Lung (tissue), 11 donors: ENCODE measurements at regions not wholly inside any gene's neighbourhood (a gene's known extent, or its start where the extent isn't known, plus 50 kb on each side); places are given as distances from the start of the nearest gene placed in this dataset.
A peak's percentile ranks its signal among the peaks of the same experiment; 100 is the strongest.
"Not testable (repeated sequence)": the region's sequence is repeated elsewhere in the genome, so short reads cannot be mapped to it uniquely, and the experiment has no call there.

Source experiments
- ATAC-seq: fragments of 200-7000 bp; cut with Tn5 transposase; one replicate; pipeline ENCODE4 v1.9.1; 2020; ENCODE audit warnings: moderate number of reproducible peaks; ENCODE audit not compliant: insufficient read depth, low FRiP score
- DNase-seq, 3 donors: peaks; one replicate each; pipeline ENCODE4 v3.0.0-alpha.2; 2013 to 2017
- H3K27ac ChIP-seq, 2 donors: one replicate each; pipeline ENCODE4 v1.5.1; 2013; ENCODE audit warnings: mild to moderate bottlenecking in 2 of 2, moderate library complexity in 2 of 2, control low read depth in 1 of 2, inconsistent platforms in 1 of 2, low read depth in 1 of 2, low read length in 1 of 2
- H3K27me3 ChIP-seq, 3 donors: one replicate each; pipeline ENCODE4 v1.5.1; 2013; ENCODE audit warnings: low read length in 2 of 3; ENCODE audit not compliant: control insufficient read depth in 3 of 3, insufficient read depth in 3 of 3
- H3K36me3 ChIP-seq, 4 donors: one replicate each; pipeline ENCODE4 v1.5.1; 2013; ENCODE audit warnings: low read length in 4 of 4, mild to moderate bottlenecking in 1 of 4, moderate library complexity in 1 of 4; ENCODE audit not compliant: control insufficient read depth in 4 of 4, insufficient read depth in 4 of 4
- H3K4me1 ChIP-seq, 5 donors: one replicate each; pipeline ENCODE4 v1.5.1; 2013; ENCODE audit warnings: low read length in 5 of 5, mild to moderate bottlenecking in 2 of 5, moderate library complexity in 1 of 5; ENCODE audit not compliant: control insufficient read depth in 5 of 5, insufficient read depth in 5 of 5
- H3K4me3 ChIP-seq: one replicate; pipeline ENCODE4 v1.5.1; 2013; ENCODE audit warnings: mild to moderate bottlenecking, control low read depth, moderate library complexity
- H3K9ac ChIP-seq, 2 donors: one replicate each; pipeline ENCODE4 v1.5.1; 2013; ENCODE audit warnings: low read length in 2 of 2, control low read depth in 1 of 2; ENCODE audit not compliant: insufficient read depth in 1 of 2
- H3K9me3 ChIP-seq, 4 donors: one replicate each; pipeline ENCODE4 v1.5.1; 2013; ENCODE audit warnings: low read length in 3 of 4, mild to moderate bottlenecking in 1 of 4, moderate library complexity in 1 of 4; ENCODE audit not compliant: control insufficient read depth in 4 of 4, insufficient read depth in 3 of 4
- WGBS, 2 donors: extraction: QIAGEN DNeasy Blood & Tissue Kit; methylation state at CpG; one replicate each; pipeline ENCODE4 v1.1.7; 2013; 5-methylcytosine and 5-hydroxymethylcytosine counted together
- TF ChIP-seq, protein P1 (sequence below): IDR thresholded peaks from 2 replicates; pipeline ENCODE4 v1.5.1; 2012; ENCODE audit warnings: mild to moderate bottlenecking; ENCODE audit errors: control extremely low read depth, extremely low read depth
- donor health status: control.
- donor health status: control.
- donor health status: Bipolar disorder and iron deficiency.
- donor health status: healthy.
- donor health status: DM: yes; HTN: yes; CAD: no.

DNA sequence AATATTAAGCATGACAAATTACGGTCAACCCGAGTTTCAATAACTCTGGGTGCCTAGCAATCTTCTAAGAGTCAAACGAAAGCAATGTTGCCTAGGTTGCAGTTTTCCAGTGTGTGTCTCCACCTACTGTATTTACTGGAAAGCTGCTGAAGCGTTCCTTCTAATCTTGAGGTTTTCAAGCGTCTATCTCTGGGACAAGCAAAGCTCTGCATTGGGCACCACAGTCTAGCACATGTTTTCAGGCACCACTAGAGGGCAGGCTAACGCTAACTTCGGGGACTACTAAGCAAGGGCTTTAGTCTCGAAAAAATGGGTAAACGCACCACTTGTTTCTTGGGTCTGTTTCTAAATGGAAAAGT is 82.7 kb upstream of the KIF2A start:
- WGBS, 2 donors: 2% methylated on average over 8 to 9 of the region's 9 CpGs
- H3K9ac ChIP-seq, DNase-seq, H3K36me3 ChIP-seq, H3K27ac ChIP-seq, H3K27me3 ChIP-seq, H3K4me1 ChIP-seq, H3K4me3 ChIP-seq, H3K9me3 ChIP-seq: not testable (repeated sequence)
- peak; percentile 94 for ATAC-seq
- TF ChIP-seq, protein P1, sequence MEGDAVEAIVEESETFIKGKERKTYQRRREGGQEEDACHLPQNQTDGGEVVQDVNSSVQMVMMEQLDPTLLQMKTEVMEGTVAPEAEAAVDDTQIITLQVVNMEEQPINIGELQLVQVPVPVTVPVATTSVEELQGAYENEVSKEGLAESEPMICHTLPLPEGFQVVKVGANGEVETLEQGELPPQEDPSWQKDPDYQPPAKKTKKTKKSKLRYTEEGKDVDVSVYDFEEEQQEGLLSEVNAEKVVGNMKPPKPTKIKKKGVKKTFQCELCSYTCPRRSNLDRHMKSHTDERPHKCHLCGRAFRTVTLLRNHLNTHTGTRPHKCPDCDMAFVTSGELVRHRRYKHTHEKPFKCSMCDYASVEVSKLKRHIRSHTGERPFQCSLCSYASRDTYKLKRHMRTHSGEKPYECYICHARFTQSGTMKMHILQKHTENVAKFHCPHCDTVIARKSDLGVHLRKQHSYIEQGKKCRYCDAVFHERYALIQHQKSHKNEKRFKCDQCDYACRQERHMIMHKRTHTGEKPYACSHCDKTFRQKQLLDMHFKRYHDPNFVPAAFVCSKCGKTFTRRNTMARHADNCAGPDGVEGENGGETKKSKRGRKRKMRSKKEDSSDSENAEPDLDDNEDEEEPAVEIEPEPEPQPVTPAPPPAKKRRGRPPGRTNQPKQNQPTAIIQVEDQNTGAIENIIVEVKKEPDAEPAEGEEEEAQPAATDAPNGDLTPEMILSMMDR: peak; percentile 2

DNA sequence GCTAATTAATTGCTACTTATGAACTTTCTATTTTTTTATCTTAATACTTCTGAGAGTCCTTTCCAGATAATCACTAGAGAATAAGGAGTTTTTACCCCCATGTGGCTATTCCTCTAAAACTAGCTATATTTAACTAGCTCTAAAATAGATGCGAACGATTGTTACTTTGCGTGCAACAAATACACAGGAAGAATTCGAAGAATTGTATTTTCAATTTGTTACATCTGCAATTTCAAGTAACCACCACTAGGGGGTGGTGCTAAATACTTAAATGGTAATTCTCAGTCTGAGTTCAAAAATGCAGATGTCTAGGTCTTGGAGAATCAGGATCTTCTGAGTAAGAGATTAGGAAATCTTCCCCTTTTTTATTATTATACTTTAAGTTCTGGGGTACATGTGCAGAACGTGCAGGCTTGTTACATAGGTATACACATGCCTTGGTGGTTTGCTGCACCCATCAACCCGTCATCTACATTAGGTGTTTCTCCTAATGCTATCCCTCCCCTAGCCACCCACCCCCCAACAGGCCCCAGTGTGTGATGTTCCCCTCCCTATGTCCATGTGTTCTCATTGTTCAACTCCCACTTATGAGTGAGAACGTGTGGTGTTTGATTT is 80.9 kb upstream of the KIF2A start:
- not testable (repeated sequence) for H3K27me3 ChIP-seq, H3K9me3 ChIP-seq, DNase-seq, H3K9ac ChIP-seq, H3K4me3 ChIP-seq, H3K27ac ChIP-seq, ATAC-seq, H3K36me3 ChIP-seq, H3K4me1 ChIP-seq
- 74 to 82% methylated on average over 7 of the region's 7 CpGs for WGBS, 2 donors

DNA sequence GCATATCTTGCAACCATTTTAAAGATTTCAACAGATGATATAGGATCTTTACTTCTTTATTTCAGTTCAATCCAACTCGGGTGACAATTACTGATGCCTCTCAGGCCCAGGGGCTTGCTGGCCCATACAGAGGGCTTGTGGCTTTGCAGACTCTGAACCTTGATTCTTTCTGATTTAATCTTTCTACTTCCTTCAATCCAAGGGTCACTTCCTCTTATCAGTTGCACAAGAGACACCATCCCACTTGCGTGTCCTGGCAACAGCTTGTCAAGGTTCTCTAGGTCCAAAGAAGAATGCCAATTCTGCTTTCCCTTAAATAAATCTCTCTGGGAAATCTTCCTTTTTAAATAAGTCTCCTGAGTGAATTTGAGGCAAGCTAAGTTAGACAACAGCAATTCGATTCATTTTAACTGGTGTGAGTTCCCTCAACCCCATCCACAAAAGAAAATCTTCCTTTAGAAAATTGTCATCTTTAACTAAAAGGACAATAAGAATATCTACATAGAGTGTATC is 75.1 kb upstream of the KIF2A start:
- not testable (repeated sequence) for H3K36me3 ChIP-seq, H3K27me3 ChIP-seq, H3K9ac ChIP-seq, H3K27ac ChIP-seq, DNase-seq, H3K4me3 ChIP-seq, ATAC-seq, H3K4me1 ChIP-seq, H3K9me3 ChIP-seq
- 49 to 58% methylated on average over 3 of the region's 3 CpGs for WGBS, 2 donors

DNA sequence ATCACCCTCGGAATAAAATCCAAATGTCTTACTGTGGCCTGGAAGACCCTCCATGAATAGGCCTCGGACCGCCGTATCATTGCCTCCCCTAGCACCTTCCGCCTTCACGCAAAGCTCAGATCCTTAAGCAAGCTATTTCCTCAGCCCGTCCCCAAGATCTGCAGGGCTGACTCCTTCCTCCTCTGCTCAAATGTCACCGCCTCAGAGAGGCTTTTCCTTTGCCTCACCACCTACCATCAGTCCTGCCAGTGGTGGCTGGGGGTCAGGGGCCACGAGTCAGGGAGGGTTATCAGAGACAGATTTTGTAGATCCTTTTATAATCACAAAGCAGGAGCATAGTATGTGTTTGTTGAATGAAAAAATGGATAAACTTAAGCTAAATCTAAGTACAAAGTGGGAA is 74.4 kb upstream of the KIF2A start:
- WGBS, 2 donors: 87 to 88% methylated on average over 9 of the region's 9 CpGs
- TF ChIP-seq, protein P1: no peak
- DNase-seq: no peak
- H3K4me1 ChIP-seq: no peaks in the 10 kb centered on the region
- ATAC-seq: no peak
- H3K27me3 ChIP-seq: no peaks in the 10 kb centered on the region
- H3K9me3 ChIP-seq: no peaks in the 10 kb centered on the region
- no peaks in the 10 kb centered on the region for H3K36me3 ChIP-seq
- H3K27ac ChIP-seq: no peak overlapping the region
- no peak overlapping the region for H3K9ac ChIP-seq
- H3K4me3 ChIP-seq: no peak overlapping the region

DNA sequence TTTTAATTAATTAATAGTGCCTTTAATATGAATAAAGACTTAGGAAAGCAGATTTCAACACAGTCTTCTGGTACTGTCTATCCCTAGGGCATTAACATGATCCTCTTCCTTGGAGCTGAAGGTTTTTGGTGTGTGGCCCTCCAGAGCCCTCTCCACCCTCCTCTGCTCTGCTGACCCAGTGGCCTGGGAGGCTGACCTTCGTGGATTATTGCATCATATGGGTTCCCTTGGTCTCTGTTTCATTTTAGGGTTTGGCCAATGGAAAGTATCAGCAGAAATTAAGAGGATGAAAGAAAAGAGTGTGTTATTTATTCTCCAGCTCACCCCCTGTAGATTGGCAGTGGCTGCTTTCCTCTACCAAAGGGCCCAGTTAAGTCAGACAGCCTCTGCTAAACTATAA is 73.8 kb upstream of the KIF2A start:
- not testable (repeated sequence) for H3K27ac ChIP-seq, H3K9ac ChIP-seq, H3K27me3 ChIP-seq, DNase-seq, H3K4me3 ChIP-seq, H3K36me3 ChIP-seq, ATAC-seq, H3K9me3 ChIP-seq, H3K4me1 ChIP-seq
- 61 to 81% methylated on average over 1 of the region's 1 CpG for WGBS, 2 donors

DNA sequence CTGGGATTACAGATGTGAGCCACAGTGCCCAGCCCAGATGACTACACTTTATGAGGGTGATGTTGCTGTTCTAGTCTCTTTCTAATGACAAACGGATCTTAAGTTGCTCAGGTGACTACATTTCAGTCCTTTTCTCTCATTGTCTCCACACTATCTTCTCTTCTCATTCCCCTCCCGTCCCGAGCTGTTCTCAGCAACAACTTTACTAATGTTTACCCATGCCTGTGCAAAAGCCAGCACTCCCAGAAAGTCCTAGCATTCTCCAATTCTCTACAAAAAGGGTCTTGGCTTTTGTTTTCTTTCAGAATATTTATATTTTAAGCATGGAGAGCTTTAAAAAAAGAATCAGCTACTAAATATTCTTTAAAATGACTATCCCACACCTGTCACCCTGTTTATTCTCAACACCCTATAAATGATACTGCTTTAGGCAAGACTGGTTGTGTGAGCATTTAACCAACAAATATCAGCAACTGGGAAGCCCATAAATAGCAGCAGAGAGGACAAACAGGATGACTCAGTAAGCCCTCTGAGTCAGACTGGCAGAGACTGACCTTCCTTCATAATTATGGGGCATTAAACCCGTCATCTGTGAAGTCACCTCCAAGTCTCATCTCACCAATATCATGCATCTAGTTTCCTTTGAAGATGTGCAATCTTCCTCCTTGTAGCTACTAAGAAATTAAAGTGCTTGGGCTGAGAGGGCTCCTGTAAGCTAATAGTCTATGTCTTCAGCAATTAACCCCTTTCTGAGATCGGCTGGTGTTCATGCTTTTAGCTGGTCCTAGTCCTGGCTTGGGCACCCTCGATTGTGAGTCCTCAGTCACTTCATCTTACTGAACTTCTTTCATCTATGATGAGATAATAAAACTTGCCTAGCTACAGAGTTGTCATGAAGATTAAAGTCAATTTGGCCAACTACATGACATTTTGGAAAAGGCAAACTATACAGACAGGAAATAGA is 72.6 kb upstream of the KIF2A start:
- not testable (repeated sequence) for DNase-seq, H3K27me3 ChIP-seq, H3K36me3 ChIP-seq, H3K4me1 ChIP-seq, H3K9ac ChIP-seq, H3K4me3 ChIP-seq, H3K27ac ChIP-seq, H3K9me3 ChIP-seq
- peak; percentile 53 for ATAC-seq
- 67 to 82% methylated on average over 6 of the region's 6 CpGs for WGBS, 2 donors
